H4 (cell line): ENCODE measurements at regions not wholly inside any gene's neighbourhood (a gene's known extent, or its start where the extent isn't known, plus 50 kb on each side); places are given as distances from the start of the nearest gene placed in this dataset.
A peak's percentile ranks its signal among the peaks of the same experiment; 100 is the strongest.
"Not testable (repeated sequence)": the region's sequence is repeated elsewhere in the genome, so short reads cannot be mapped to it uniquely, and the experiment has no call there.

Experiments
- DNase-seq: peaks from one replicate; pipeline ENCODE4 v3.0.0-alpha.2; 2015; ENCODE audit warnings: low spot score

GRCh38 chr4:28082686-28083390, 1222.2 kb downstream of the STIM2 start:
- no peak for DNase-seq

- DNase-seq = no peak
These were observed 1232.0 kb downstream of the STIM2 start for GRCh38 chr4:28092610-28093009.

GRCh38 chr4:28093071-28093470, 1232.4 kb downstream of the STIM2 start:
- DNase-seq = no peak

GRCh38 chr4:28101583-28101982, 1240.9 kb downstream of the STIM2 start:
- DNase-seq = no peak

- DNase-seq = no peak
These were observed 1244.7 kb downstream of the STIM2 start for GRCh38 chr4:28105271-28105859.

- no peak for DNase-seq
These were observed 1245.5 kb downstream of the STIM2 start for GRCh38 chr4:28106155-28106554.

- no peak for DNase-seq
These were observed 1249.2 kb downstream of the STIM2 start for GRCh38 chr4:28109801-28110200.

- not testable (repeated sequence) for DNase-seq
These were observed 1252.2 kb downstream of the STIM2 start for GRCh38 chr4:28112691-28113335.

- not testable (repeated sequence) for DNase-seq
These were observed 1252.9 kb downstream of the STIM2 start for GRCh38 chr4:28113586-28113985.

- peak; percentile 6 for DNase-seq
These were observed 1256.0 kb downstream of the STIM2 start for GRCh38 chr4:28116526-28117083.

- DNase-seq = no peak
These were observed 1256.5 kb downstream of the STIM2 start for GRCh38 chr4:28117084-28117682.

GRCh38 chr4:28146191-28146590, 1285.5 kb downstream of the STIM2 start:
- DNase-seq = no peak

- DNase-seq = no peak
These were observed 1287.6 kb downstream of the STIM2 start for GRCh38 chr4:28148221-28148620.

GRCh38 chr4:28149762-28150161, 1289.1 kb downstream of the STIM2 start:
- no peak for DNase-seq

GRCh38 chr4:28151314-28151713, 1290.7 kb downstream of the STIM2 start:
- no peak for DNase-seq

GRCh38 chr4:28167411-28167810, 1306.8 kb downstream of the STIM2 start:
- DNase-seq = peak; percentile 8

- no peak for DNase-seq
These were observed 1316.3 kb downstream of the STIM2 start for GRCh38 chr4:28176942-28177341.

GRCh38 chr4:28177641-28178040, 1317.0 kb downstream of the STIM2 start:
- no peak for DNase-seq

- DNase-seq = no peak
These were observed 1318.5 kb downstream of the STIM2 start for GRCh38 chr4:28179126-28179525.

- DNase-seq = no peak
These were observed 1348.8 kb downstream of the STIM2 start for GRCh38 chr4:28209371-28209924.

GRCh38 chr4:28211676-28212470, 1351.2 kb downstream of the STIM2 start:
- DNase-seq = no peak
